ENCODE measurements at regions not wholly inside any gene's neighbourhood (a gene's known extent, or its start where the extent isn't known, plus 50 kb on each side); places are given as distances from the start of the nearest gene placed in this dataset.

DNA sequence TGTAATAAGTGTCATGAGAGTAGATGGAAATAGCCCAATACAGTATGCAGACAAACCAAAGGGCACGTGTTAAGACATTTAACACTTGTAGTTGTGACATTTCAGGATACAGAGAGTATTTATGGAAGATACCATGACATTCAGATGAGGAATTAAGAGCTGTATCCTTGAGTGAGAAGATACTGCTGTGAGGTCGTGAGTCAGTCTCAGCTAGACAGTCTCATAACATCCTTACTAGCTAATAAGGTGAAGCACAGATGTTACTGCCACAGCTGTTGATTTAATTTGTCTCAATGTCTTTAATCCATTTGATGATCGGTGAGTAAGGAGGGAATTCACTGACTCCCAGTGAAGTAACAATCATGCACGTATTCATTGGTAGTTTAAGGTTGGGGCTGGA is 288.0 kb upstream of the AKR1E2 start:
- TF ChIP-seq POLR2AphosphoS5 (IDR thresholded peaks at IDR 0.05; ENCODE audit: low read depth) (no peak), SPI1 (IDR thresholded peaks at IDR 0.05; ENCODE audit: borderline replicate concordance, low read depth) (no peak), GABPA (IDR thresholded peaks at IDR 0.05; ENCODE audit: low read depth) (no peak)
- TF ChIP-seq, protein P1, sequence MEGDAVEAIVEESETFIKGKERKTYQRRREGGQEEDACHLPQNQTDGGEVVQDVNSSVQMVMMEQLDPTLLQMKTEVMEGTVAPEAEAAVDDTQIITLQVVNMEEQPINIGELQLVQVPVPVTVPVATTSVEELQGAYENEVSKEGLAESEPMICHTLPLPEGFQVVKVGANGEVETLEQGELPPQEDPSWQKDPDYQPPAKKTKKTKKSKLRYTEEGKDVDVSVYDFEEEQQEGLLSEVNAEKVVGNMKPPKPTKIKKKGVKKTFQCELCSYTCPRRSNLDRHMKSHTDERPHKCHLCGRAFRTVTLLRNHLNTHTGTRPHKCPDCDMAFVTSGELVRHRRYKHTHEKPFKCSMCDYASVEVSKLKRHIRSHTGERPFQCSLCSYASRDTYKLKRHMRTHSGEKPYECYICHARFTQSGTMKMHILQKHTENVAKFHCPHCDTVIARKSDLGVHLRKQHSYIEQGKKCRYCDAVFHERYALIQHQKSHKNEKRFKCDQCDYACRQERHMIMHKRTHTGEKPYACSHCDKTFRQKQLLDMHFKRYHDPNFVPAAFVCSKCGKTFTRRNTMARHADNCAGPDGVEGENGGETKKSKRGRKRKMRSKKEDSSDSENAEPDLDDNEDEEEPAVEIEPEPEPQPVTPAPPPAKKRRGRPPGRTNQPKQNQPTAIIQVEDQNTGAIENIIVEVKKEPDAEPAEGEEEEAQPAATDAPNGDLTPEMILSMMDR (IDR thresholded peaks at IDR 0.05; ENCODE audit: insufficient read depth, low read length), result no peak
- TF ChIP-seq, protein P2, sequence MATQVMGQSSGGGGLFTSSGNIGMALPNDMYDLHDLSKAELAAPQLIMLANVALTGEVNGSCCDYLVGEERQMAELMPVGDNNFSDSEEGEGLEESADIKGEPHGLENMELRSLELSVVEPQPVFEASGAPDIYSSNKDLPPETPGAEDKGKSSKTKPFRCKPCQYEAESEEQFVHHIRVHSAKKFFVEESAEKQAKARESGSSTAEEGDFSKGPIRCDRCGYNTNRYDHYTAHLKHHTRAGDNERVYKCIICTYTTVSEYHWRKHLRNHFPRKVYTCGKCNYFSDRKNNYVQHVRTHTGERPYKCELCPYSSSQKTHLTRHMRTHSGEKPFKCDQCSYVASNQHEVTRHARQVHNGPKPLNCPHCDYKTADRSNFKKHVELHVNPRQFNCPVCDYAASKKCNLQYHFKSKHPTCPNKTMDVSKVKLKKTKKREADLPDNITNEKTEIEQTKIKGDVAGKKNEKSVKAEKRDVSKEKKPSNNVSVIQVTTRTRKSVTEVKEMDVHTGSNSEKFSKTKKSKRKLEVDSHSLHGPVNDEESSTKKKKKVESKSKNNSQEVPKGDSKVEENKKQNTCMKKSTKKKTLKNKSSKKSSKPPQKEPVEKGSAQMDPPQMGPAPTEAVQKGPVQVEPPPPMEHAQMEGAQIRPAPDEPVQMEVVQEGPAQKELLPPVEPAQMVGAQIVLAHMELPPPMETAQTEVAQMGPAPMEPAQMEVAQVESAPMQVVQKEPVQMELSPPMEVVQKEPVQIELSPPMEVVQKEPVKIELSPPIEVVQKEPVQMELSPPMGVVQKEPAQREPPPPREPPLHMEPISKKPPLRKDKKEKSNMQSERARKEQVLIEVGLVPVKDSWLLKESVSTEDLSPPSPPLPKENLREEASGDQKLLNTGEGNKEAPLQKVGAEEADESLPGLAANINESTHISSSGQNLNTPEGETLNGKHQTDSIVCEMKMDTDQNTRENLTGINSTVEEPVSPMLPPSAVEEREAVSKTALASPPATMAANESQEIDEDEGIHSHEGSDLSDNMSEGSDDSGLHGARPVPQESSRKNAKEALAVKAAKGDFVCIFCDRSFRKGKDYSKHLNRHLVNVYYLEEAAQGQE (IDR thresholded peaks at IDR 0.05; ENCODE audit: insufficient replicate concordance, low read depth), result no peak
